DMS 273 (cell line): ENCODE measurements at regions not wholly inside any gene's neighbourhood (a gene's known extent, or its start where the extent isn't known, plus 50 kb on each side); places are given as distances from the start of the nearest gene placed in this dataset.

Experiments
- DNase-seq: peaks from one replicate; lab custom pipeline; 2025; ENCODE audit not compliant: unreplicated experiment; lab: John Stamatoyannopoulos, UW

DNA sequence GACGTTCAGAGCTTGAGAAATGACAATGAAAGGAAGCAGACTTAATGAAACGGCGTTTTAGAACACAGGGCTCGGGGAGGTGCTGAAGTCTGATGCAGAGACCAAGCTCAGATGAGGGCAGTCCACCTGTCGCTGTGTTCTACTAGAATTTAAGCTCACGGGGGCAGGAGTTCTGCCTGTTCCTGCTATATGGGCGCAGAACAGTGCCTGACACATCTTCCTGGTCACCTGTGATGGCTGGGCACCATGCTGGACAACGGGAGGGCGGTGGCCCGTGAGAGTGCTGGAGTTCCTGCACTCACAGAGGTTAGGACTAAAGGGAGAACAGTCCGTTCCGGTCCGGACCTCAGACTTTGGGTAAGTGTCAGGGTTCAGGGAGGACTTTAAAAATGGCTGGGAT is 130.6 kb downstream of the ERMARD start:
- DNase-seq: no peak

DNA sequence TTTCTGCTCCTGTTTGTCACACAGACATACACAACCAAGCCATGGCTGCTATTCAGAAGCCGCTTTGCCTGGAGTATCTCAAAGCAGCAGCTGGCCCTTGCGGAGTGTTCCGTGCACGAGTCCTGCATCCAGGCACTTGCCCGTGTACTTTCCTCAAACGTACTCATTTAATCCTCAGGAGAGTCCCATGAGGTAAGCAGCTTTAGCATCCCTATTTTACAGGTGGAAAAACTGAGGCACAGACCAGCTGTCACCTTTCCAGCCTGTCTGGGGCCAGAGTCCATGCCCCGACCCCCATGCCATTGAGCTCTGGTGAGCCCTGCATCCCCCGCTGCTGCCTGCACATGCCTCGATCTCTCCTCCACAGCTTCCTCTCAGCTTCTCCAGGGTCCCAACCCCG is 130.0 kb downstream of the ERMARD start:
- DNase-seq: no peak

DNA sequence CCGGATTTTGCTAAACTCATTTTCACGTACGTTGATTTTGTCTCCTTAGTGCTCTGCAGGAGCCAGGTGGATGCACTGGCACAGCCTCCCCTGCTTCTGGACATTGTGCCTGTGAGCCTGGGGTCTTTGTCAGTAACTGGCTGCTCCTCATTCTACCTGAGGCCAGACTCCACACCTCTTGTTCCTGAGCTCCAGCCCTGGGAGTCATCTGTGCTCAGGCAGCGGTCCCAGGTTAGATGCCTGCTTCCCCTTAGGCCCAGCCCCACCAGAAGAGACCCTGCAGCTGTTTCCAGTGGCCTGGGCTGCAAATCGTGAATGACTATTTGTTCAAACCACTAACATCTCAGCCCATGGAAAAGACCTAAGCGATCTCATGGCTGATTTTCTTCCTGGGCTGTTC is 129.1 kb downstream of the ERMARD start:
- no peak for DNase-seq

DNA sequence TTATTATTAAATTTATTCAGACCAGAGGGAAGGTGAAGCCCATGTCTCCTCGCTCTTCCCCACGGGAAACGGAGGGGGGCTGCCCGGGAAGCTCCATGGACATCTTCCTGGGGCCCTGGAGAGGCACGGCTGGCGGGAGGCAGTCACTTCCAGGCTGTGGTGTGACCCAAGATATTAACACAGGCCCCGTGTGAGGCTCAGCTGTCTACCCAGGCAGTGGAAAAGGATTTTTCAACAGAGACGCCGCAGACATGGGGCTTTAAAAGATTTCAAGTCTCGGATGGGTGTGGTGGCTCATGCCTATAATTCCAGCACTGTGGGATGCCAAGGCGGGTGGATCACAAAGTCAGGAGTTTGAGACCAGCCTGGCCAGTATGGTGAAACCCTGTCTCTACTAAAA is 117.9 kb downstream of the ERMARD start:
- no peak for DNase-seq

DNA sequence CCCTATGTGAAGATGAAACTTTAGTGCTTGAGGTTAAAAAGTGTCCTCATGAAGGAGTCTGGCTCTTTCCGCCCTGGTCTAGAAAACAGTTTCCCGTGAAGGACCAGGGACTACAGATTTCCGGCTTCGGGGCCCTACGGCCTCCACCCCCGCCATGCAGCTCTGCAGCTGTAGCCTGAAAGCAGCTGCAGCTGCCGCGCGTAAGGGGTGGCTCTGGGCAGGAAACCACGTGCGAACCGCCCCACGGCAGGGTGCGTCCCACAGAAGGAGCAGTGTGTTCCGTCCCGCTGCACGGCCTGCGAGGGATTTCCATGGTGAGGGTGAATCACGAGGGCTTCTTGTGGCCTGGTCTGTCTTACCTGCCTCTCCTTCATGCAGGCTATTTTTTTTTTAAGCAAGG is 117.0 kb downstream of the ERMARD start:
- DNase-seq: no peak

DNA sequence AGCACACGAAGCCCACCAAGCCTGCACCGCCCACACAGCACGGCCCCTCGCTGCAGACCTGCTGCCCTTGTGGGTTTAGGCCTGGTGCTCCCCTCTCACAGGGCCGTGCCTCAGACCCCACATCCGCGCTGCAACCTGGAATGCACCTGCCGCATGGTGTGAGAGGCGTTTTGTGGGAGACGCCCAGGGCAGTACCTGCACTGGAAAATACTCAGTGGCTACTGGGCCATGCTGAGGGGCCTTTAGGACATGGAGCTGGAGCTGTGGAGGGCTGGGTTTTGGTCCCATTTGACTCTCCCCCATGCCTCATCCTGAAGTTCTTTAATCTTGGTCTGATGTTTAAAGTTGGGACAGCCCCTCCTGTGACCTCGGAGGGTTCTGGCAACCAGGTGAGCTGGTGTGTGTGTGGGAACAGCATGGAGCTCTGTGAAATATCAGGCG is 116.3 kb downstream of the ERMARD start:
- no peak for DNase-seq

DNA sequence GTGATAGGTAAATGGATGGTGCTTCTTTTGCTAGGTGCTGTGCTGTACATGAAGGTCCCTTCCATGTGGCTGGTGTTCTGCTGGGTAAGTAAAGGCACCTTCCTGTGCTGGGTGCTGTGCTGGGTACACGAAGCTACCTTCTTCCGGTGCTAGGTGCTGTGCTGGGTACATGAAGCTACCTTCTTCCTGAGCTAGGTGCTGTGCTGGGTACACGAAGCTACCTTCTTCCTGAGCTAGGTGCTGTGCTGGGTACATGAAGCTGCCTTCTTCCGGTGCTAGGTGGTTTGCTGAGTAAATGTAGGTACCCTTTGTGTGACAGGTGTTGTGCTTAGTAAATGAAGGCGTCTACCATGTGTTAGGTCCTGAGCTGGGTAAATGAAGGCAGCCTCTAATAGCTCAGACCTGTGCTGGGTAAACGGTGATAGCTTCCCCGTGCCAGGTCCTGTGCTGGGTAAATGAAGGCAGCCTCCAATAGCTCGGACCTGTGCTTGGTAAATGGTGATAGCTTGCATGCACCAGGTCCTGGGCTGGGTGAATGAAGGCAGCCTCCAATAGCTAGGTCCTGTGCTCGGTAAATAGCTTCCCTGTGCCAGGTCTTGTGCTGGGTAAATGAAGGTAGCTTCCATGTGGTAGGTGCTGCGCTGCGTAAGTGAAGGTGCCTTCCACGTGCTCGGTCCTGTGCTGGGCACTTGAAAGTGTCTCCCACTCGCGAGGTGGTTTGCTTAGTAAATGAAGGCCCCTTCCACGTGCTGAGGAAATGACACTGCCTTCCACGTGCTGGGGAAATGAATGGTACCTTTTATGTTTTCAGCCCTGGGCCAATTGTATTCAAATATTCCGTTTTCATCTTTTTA is 115.5 kb downstream of the ERMARD start:
- DNase-seq: no peak

DNA sequence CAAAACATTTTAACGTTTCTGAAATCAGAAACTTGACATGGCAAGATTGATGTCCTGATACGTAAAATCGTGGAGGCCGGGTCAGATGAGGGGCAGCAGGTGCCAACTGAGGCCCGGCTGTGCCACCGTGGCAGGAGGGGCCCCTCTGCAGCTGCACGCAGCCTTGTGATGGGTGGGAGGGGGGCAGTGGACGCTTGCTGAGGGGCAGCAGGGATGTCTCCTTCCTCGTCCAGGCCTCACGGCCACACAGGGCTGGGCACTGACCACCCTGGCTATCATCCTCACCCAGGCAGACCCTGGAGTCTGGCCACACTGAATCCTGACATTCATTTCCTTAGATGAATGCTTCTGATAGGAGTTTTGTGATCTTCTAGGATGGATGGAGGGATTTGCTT is 114.7 kb downstream of the ERMARD start:
- no peak for DNase-seq

DNA sequence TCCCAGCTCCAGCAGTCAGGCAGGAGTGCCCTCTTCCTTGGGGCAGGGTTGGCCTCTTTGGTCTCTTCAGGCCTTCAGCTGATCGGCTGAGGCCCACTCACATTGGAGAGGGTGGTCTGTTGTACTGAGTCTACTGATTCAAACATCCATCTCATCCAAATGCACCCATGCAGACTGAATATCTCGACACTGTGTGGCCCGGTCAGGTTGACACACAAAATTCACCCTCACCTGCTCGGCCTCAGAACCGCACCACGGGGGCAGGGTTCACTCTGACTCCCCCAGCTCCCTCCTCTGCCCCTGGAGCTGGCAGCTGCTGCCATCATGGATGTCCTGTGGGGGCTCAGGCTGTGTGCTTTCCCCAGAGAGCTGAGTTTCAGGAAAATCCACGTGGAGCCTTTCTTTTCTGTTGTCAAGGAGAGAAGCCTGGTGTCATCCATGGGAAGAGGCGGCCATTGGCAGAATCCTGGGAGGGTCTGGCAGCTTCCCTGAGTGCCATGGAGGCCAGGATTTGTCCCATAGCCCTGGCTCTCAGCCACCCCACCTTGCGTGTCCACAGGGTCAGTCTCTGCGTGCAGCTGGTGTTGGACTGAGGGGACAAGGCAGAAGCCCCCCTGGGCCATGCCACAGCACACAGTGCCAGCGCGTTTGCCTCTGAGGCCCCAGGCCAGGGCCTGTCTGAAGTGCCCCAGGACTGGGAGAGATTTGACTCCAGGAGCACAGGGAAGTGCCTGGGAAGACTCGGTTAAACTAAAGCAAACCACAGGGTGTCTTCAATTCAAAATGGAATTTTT is 114.1 kb downstream of the ERMARD start:
- no peak for DNase-seq

DNA sequence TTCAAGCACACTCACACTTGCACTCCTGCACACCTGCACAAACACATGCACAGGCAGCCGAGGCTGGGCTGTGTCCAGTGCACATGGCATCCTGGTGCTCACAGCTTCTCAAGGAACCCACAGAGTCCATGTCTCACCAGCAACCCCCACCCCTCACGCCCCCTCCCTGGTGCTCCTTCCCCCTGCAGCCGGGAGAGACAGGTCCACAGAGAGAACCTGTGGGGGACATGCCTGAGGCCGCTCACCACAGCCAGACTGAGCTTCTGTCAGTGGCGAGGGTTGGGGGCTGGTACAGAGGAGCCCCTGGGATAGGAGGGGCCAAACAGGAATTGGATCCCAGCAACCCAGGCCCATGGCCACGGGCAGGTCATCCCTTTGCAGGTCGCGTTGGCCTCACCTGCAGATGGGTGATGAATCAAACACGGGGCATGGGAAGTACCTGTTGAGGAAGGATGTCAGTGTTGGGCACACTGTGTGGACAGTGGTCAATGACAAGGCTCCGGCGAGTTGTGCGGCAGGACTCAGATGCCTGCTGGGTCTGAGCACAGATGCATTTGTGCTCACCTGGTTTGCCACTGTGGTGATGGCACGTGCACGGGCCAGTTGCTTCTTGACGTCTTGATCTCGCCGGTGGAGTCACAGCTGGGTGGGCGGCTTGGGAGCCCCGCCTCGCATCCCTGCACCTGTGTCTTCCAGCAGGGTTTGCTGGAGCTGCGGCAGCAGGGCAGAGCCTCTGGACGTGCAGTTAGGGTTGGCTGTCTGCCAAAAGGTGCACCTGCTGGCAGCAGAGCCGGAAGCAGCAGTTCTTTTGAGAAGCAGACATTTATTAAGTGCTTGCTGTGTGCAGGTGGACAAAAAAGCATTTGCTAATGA is 113.0 kb downstream of the ERMARD start:
- DNase-seq: peak; percentile 36

DNA sequence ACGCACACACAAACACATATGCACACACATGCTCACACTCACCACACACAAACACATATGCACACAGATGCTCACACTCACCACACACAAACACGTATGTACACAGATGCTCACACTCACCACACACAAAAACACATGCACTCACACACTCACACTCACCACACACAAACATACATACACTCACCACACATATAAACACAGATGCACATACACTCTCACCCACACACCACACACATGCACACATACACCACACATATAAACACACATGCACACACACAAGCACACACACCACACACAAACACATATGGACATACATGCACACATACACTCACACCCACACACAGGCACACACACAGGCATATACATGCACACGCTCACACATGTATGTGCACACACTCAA is 112.3 kb downstream of the ERMARD start:
- DNase-seq: no peak

DNA sequence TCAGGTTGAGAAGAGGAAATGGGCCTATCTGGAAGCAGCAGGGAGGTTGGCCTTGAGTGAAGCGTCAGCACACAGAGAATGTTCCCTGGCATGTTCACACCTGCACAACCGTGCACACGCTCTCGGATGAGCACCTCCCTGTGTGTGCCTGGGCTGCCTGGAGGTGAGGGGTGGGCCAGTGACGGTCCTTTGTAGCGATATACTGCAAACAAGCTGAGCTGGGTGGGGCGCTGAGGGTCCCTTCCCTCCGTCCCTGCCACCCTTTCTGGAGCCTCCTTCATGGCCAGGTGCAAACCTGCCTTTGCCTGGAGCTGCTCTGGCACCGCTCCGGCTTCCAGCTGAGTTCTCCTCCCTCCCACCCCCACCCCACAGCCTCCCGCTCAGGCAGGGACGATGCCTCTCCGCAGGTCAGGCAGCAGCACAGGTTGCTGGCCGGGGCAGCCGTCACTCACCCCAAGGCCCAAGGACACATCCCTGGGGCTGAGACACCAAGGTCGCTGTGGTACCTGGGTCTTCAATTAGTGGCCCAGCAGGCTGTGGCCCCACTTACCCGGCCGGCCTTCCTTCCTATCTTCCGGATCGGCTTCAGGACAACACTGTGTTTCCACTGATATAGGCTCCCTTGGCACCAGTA is 111.6 kb downstream of the ERMARD start:
- DNase-seq: no peak

DNA sequence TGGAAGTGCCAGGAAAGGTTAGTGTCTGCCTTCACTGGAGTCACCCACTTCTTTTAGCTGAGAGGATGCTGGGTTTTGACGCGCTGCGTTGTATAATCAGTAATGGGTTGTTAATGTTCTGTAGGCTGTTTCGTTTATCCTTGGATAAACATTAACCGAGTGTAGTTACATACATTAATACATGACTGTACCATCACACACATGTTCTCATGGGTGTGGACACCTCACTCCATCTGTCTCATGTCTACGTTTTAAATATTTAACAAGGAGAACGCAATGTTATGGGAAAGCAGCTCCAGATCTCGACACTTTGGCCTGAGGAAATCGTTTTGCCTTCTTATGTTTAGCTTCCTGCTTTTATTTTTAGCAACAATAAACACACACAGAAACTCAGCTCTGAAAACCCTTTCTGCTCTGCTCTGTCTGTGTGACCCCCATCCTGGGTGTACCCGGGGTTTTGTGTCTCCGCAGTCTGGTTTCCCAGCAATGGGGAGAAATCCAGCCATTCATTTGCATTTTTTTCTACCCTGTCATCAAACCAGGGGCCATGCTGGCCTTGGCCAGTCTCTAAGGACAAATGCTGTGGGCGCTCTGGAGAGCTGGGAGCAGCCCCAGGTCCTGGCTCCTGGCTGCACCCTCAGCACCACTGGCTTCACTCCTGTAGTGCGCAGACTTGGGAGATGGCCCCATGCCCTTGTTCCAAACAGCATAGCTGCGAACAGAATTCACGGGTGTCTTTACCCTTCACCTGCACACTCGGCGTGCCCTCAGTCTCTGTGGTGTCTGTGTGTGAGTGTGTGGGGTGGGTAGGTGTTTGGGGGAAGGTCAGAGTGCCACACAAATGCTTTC is 110.8 kb downstream of the ERMARD start:
- no peak for DNase-seq

DNA sequence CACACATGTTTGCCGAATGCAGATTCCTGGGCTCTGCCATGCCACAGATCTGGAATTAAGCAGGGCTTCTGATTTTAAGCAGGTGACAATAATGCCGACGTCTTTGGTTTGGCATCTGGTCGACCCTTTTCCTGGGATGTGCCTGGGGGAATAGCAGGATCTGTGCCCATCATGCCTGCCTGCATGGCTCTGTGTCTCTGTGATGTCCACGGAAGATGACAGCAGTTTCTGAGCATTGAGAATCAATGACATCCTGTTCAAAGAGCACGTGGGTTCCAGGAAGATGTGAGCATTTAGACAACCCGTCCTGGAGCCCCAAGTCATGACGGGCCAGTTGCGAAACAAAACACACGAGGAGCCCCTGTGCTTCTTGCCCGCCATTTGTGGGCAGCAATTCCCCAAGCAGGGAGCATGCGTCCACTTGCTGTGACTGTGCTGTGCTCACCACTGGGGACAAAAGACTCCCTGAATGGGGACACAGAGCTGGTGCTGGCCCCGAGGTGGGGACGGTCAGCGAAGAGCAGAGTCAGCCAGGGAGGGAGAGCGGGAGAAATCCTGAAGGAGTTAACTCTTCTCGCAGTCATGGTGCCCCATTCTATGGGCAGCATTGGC is 110.1 kb downstream of the ERMARD start:
- no peak for DNase-seq

DNA sequence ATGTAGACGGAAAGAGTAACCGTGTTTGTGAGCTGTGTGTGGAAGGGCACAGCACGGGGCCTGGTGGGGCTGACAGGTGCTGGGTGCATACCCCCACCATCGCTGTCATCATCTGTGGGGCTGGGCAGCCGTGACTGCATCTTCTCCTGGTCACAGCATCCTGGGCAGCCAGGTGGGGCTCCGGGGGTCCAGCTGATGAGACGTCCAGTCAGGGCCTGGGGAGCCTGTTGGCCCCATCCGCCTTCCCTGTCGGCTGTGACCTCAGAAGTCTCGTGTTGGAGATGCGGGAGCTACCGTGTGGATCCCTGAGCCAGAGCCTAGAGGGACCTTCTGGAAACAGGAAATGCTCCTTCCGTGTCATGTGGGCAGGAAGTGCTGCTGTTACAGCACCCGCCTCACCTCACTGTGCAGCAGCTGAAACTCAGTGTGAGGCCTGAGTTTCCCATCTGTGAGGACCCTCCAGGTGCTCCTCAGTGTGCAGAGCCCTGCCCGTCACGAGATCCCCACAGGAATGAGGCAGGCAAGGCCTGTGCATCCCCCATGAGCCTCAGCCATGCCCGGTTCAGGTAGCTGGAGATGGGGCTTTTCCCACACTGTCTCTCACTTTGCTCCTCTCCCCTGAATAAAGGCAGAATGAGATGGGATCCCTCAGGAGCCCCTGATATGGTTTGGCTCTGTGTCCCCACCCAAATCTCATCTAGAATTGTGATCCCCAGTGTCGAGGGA is 108.7 kb downstream of the ERMARD start:
- no peak for DNase-seq

DNA sequence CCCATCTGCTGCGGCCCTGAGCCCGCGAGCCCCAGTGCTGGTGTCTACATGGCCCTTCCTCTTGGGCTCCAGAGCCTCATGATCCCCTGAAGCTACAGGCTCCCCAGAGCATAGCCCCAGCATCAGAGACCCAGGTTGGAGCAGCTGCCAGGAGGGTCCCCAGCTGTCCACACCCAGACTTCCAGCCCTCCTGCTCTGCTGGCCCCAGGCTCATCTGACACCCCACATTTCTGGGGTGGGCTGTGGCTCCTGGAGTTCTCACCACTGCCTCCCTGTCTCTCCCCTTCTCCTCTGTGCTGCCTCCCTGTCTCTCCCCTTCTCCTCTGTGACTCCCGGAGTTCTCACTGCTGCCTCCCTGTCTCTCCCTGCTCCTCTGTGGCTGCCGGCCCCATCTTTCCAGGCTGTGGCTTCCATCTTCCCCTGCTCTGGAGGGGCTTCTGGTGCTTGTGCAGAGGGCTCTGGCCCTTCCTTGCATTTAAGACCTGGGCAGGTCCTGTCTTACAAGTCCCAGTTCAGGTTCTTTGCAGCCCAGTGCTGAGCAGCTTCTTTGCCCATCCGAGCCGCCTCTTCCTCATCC is 108.1 kb downstream of the ERMARD start:
- no peak for DNase-seq

DNA sequence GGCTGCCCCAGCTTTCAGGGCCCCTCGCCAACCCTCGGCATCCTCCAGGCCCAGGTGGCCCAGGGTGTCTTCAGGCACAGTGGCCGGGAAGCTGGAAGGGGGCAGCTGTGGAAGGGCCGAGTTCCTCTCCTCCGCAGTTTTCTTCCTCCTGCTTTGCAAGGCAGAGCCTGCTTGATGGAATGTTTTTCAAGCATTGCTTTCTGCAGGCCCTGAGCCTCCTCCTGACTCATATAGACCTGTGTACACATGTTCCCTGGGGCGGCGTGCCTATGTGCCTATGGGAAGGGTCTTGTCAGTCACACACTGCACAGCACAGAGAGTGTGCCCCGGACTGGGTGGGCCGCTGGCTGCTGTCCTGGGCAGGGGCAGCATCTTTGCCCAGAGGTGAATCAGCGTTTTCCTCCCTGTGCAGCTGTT is 107.5 kb downstream of the ERMARD start:
- DNase-seq: no peak

DNA sequence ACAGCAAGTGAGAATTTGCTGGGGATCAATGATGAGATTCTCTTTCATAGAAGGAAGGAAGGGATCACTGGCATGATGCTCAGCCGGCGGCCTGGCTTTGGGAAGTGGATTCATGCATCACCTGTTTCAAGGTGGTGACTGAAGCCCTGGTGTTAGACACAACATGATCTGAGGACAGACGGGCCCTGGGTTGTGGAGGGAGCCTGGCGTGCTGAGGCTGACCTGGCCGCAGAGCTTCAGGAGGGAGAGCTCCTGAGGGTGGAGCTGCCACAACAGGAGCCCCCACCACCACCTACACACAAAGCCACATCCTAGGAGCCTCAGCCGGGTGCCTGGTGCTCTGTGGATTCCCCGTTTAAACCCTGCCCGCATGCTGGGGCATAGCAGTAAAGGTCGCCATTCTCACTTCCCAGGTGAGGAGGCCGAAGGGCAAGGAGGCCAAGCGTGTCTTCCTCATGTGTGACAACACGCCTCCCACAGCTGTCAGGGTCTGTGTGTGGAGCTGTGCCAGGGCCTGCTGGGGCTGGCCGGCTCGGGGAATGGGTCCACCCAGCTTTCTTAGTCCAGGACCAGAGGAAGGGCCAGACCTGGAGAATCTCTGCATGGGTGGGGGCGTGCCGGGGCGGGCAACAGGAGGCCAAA is 107.0 kb downstream of the ERMARD start:
- DNase-seq: no peak
